Keratinocyte (primary cell): ENCODE measurements at regions not wholly inside any gene's neighbourhood (a gene's known extent, or its start where the extent isn't known, plus 50 kb on each side); places are given as distances from the start of the nearest gene placed in this dataset.

ENCODE experiments used
- DNase-seq: peaks from one replicate; pipeline ENCODE4 v3.0.0-alpha.2; 2011; ENCODE audit warnings: low read depth, missing footprints, low spot score
- FAIRE-seq: peaks from 2 replicates; lab custom pipeline; 2011; peaks lifted over from hg19 to GRCh38; lab: Jason Lieb, UNC
- H2AFZ ChIP-seq: 2 replicates; pipeline ENCODE4 v1.6.0; 2012; ENCODE audit warnings: low read length, control low read depth, inconsistent platforms; ENCODE audit not compliant: control insufficient read depth
- H3K27ac ChIP-seq: 2 replicates; pipeline ENCODE4 v1.5.1; 2011; ENCODE audit warnings: low read length; ENCODE audit not compliant: control insufficient read depth, insufficient read depth
- H3K27me3 ChIP-seq: 3 replicates; pipeline ENCODE4 v1.6.0; 2011; ENCODE audit warnings: low read length; ENCODE audit not compliant: control insufficient read depth, insufficient read depth; ENCODE audit errors: extremely low read depth
- H3K36me3 ChIP-seq, 2 experiments: 2 replicates in 1 of 2; 3 replicates in 1 of 2; pipeline ENCODE4 v1.5.1; 2011; ENCODE audit warnings: low read length in 2 of 2, mild to moderate bottlenecking in 1 of 2; ENCODE audit not compliant: control insufficient read depth in 2 of 2, insufficient read depth in 2 of 2; ENCODE audit errors: extremely low read depth in 1 of 2
- H3K4me1 ChIP-seq: 3 replicates; pipeline ENCODE4 v1.5.1; 2011; ENCODE audit warnings: low read length; ENCODE audit not compliant: control insufficient read depth, insufficient read depth; ENCODE audit errors: extremely low read depth
- H3K4me2 ChIP-seq: 3 replicates; pipeline ENCODE4 v1.6.0; 2011; ENCODE audit warnings: low read depth, low read length; ENCODE audit not compliant: control insufficient read depth, insufficient read depth; ENCODE audit errors: extremely low read depth
- H3K4me3 ChIP-seq, 3 experiments: fragments of 200-600 bp in 1 of 3; sonication (generic) in 1 of 3; 2 replicates in 2 of 3; 3 replicates in 1 of 3; pipeline ENCODE4 v1.5.1; 2011 to 2016; ENCODE audit warnings: low read length in 3 of 3, mild to moderate bottlenecking in 3 of 3, control low read depth in 2 of 3, inconsistent platforms in 1 of 3, low read depth in 1 of 3, mixed read lengths in 1 of 3, mixed run types in 1 of 3, moderate library complexity in 1 of 3; ENCODE audit not compliant: control insufficient read depth in 2 of 3, insufficient read depth in 2 of 3; ENCODE audit errors: extremely low read depth in 1 of 3
- H3K79me2 ChIP-seq: 2 replicates; pipeline ENCODE4 v1.6.0; 2012; ENCODE audit warnings: low read length; ENCODE audit not compliant: control insufficient read depth, insufficient read depth
- H3K9ac ChIP-seq: 3 replicates; pipeline ENCODE4 v1.6.0; 2011; ENCODE audit warnings: low read length; ENCODE audit not compliant: control insufficient read depth, insufficient read depth; ENCODE audit errors: extremely low read depth
- H3K9me1 ChIP-seq: 3 replicates; pipeline ENCODE4 v1.6.0; 2011; ENCODE audit warnings: low read length; ENCODE audit not compliant: control insufficient read depth, insufficient read depth; ENCODE audit errors: extremely low read depth
- H3K9me3 ChIP-seq: 2 replicates; pipeline ENCODE4 v1.5.1; 2012; ENCODE audit warnings: low read depth, low read length; ENCODE audit not compliant: control insufficient read depth
- H4K20me1 ChIP-seq: 3 replicates; pipeline ENCODE4 v1.6.0; 2011; ENCODE audit warnings: low read length; ENCODE audit not compliant: control insufficient read depth, insufficient read depth; ENCODE audit errors: extremely low read depth
- EZH2 ChIP-seq: IDR thresholded peaks from one replicate; pipeline ENCODE4 v1.6.1; 2012; ENCODE audit warnings: inconsistent platforms, mild to moderate bottlenecking, low read length, moderate library complexity
- dilution Hi-C: fragments of 300-500 bp; cut with MboI; formaldehyde crosslinking; loops from one replicate; pipeline ENCODE4 v1.7.0; 2020; ENCODE audit warnings: low sequenced_read_pairs; ENCODE audit not compliant: extremely low pct_ligation_motif_present
- TF ChIP-seq, protein P1 (sequence below), 3 experiments: IDR thresholded peaks in 1 of 3; conservative IDR thresholded peaks in 1 of 3; optimal IDR thresholded peaks in 1 of 3; 2 replicates in 2 of 3; 3 replicates in 1 of 3; pipeline versions ENCODE3 to v1.5.1; 2011; ENCODE audit warnings: low read length in 3 of 3, mild to moderate bottlenecking in 3 of 3, moderate library complexity in 2 of 3, control low read depth in 1 of 3, inconsistent platforms in 1 of 3; ENCODE audit not compliant: insufficient read depth in 2 of 3; ENCODE audit errors: extremely low read depth in 1 of 3

DNA sequence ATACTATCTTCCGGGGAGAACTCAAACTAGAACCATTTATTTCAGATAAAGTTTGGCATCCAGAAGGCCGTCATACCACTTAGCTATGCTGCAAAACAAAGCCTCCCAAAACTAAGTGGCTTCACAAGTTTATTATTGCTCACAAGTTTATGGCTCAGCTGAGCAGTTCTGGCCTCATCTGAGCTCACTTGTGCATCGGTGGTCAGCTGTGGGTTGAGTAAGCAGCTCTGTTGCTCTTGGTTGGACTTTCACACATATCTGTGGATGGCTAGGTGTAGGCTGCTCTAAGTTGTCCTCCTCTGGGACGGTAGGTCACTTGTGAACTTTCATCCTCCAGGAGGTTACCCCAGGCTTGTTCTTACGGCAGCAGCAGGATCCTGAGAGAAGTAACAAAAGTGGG is 162.7 kb downstream of the BTG1 start:
- Histone ChIP-seq H3K79me2 (no peaks in the 10 kb centered on the region), H3K27me3 (no peaks in the 10 kb centered on the region), H3K36me3 (no peaks in the 10 kb centered on the region), H3K9ac (no peak overlapping the region), H3K9me3 (no peaks in the 10 kb centered on the region), H3K4me2 (no peak overlapping the region), H3K27ac (no peak overlapping the region), H3K9me1 (no peaks in the 10 kb centered on the region), H4K20me1 (no peaks in the 10 kb centered on the region), H3K4me1 (no peaks in the 10 kb centered on the region), H3K4me3 (no peak overlapping the region), H2AFZ (no peak overlapping the region)
- DNase-seq (no peak), FAIRE-seq (no peak)
- dilution Hi-C loops: no loop called here
- TF ChIP-seq EZH2: no peak
- TF ChIP-seq, protein P1, sequence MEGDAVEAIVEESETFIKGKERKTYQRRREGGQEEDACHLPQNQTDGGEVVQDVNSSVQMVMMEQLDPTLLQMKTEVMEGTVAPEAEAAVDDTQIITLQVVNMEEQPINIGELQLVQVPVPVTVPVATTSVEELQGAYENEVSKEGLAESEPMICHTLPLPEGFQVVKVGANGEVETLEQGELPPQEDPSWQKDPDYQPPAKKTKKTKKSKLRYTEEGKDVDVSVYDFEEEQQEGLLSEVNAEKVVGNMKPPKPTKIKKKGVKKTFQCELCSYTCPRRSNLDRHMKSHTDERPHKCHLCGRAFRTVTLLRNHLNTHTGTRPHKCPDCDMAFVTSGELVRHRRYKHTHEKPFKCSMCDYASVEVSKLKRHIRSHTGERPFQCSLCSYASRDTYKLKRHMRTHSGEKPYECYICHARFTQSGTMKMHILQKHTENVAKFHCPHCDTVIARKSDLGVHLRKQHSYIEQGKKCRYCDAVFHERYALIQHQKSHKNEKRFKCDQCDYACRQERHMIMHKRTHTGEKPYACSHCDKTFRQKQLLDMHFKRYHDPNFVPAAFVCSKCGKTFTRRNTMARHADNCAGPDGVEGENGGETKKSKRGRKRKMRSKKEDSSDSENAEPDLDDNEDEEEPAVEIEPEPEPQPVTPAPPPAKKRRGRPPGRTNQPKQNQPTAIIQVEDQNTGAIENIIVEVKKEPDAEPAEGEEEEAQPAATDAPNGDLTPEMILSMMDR (optimal IDR thresholded peaks at IDR 0.05 in 1 of 3, IDR thresholded peaks at IDR 0.05 in 1 of 3, conservative IDR thresholded peaks at IDR 0.05 in 1 of 3; ENCODE audit: extremely low read depth in 1 of 3, insufficient read depth in 2 of 3, low read length in 3 of 3): no peak

DNA sequence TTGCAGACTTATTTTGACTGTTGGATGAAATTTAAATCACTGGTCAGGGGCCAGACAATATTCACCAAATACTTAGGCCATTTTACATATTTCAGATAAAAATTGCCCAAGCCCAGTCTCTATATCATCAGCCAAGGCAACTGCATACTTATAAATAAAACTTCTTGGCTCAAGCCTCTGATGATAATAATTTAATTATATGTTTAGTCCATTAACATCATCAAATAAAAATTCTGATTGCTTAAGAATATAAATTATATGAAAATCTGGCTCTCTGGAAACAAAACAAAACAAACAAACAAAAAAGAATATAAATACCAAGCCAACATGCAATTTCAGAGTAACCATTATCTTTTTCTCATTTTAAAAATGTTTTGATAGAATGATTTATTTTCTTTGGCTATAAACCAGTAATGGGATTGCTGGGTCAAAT is 165.2 kb downstream of the BTG1 start:
- no peak overlapping the region for H2AFZ ChIP-seq
- no peak overlapping the region for H3K4me2 ChIP-seq
- H3K9ac ChIP-seq: no peak overlapping the region
- H3K36me3 ChIP-seq: no peaks in the 10 kb centered on the region
- no peaks in the 10 kb centered on the region for H3K79me2 ChIP-seq
- no peak overlapping the region for H3K4me3 ChIP-seq
- DNase-seq (no peak), FAIRE-seq (no peak)
- no peaks in the 10 kb centered on the region for H4K20me1 ChIP-seq
- H3K27me3 ChIP-seq: no peaks in the 10 kb centered on the region
- dilution Hi-C loops: no loop called here
- no peaks in the 10 kb centered on the region for H3K9me3 ChIP-seq
- H3K4me1 ChIP-seq: no peaks in the 10 kb centered on the region
- H3K9me1 ChIP-seq: no peaks in the 10 kb centered on the region
- no peak for TF ChIP-seq EZH2
- TF ChIP-seq, protein P1 (optimal IDR thresholded peaks at IDR 0.05 in 1 of 3, IDR thresholded peaks at IDR 0.05 in 1 of 3, conservative IDR thresholded peaks at IDR 0.05 in 1 of 3; ENCODE audit: extremely low read depth in 1 of 3, insufficient read depth in 2 of 3, low read length in 3 of 3): no peak
- no peak overlapping the region for H3K27ac ChIP-seq
